ENCODE measurements at regions not wholly inside any gene's neighbourhood (a gene's known extent, or its start where the extent isn't known, plus 50 kb on each side); places are given as distances from the start of the nearest gene placed in this dataset.

DNA sequence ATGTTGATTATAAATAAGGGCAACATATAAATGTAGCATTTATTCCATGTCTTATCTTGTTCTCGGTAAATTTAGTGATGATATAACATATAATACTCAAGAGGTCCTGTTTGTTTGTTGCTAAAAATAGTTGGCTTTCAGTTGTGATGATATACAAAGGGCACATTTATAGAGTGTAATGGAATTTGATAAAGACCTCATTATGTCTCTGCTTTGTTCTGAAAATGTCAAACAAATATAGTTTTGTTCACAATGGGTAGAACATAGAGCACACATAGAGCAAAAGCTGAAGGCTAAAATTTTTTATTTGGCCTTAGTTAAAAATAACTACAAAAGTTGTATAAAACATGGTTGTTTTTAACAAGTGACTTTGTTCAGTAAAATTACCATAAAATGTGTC, 477.1 kb upstream of the SMC2 start:
- TF ChIP-seq, protein P1, sequence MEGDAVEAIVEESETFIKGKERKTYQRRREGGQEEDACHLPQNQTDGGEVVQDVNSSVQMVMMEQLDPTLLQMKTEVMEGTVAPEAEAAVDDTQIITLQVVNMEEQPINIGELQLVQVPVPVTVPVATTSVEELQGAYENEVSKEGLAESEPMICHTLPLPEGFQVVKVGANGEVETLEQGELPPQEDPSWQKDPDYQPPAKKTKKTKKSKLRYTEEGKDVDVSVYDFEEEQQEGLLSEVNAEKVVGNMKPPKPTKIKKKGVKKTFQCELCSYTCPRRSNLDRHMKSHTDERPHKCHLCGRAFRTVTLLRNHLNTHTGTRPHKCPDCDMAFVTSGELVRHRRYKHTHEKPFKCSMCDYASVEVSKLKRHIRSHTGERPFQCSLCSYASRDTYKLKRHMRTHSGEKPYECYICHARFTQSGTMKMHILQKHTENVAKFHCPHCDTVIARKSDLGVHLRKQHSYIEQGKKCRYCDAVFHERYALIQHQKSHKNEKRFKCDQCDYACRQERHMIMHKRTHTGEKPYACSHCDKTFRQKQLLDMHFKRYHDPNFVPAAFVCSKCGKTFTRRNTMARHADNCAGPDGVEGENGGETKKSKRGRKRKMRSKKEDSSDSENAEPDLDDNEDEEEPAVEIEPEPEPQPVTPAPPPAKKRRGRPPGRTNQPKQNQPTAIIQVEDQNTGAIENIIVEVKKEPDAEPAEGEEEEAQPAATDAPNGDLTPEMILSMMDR (IDR thresholded peaks at IDR 0.05; ENCODE audit: unreplicated experiment), result no peak
- Mint-ChIP-seq H3K9me3 (ENCODE audit: unreplicated experiment) (peaks cover 26% of the 10 kb centered on the region), H3K27me3 (ENCODE audit: unreplicated experiment) (no peaks in the 10 kb centered on the region), H3K36me3 (ENCODE audit: low read depth, unreplicated experiment) (no peaks in the 10 kb centered on the region), H3K4me1 (ENCODE audit: unreplicated experiment) (no peaks in the 10 kb centered on the region), H3K27ac (ENCODE audit: unreplicated experiment) (no peak overlapping the region), H3K4me3 (ENCODE audit: unreplicated experiment) (no peak overlapping the region)
- no peak for DNase-seq (ENCODE audit: low spot score)

DNA sequence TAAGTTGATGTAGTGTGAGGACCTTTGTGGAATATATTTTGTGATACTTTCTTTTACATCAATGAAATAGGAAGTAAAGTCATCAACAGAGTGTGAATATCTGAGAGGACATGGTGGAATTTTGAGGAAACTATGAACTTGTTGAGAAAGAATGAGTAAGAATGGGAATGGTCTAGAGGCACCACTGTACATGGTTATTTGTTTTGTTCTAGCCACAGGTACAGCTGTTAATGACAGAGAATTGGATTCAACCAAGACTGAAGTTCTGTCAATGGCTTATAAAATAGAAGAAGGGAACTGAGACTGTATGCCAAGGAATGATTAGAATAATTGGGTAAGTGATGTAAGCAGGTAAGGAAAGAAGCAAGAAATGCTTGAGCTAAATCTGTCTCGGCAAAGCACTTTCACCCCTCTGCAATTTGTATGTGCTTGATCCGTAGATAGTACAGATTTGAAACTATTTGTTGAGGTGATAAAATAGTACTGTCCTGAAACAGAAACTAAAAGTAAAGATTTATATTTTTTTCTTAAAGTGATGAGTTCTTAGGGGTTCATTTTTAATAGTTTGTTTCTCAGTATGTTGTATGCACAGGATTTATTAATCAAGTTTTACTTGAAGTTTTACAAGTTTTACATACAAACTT, 468.8 kb upstream of the SMC2 start:
- H3K9me3 Mint-ChIP-seq (ENCODE audit: unreplicated experiment), result peaks cover 24% of the 10 kb centered on the region
- H3K36me3 Mint-ChIP-seq (ENCODE audit: low read depth, unreplicated experiment), result peaks cover 3% of the 10 kb centered on the region
- H3K27me3 Mint-ChIP-seq (ENCODE audit: unreplicated experiment), result no peaks in the 10 kb centered on the region
- H3K4me3 Mint-ChIP-seq (ENCODE audit: unreplicated experiment), result no peak overlapping the region
- H3K4me1 Mint-ChIP-seq (ENCODE audit: unreplicated experiment), result no peaks in the 10 kb centered on the region
- TF ChIP-seq, protein P1 (IDR thresholded peaks at IDR 0.05; ENCODE audit: unreplicated experiment), result no peak
- no peak overlapping the region for H3K27ac Mint-ChIP-seq (ENCODE audit: unreplicated experiment)
- no peak for DNase-seq (ENCODE audit: low spot score)

DNA sequence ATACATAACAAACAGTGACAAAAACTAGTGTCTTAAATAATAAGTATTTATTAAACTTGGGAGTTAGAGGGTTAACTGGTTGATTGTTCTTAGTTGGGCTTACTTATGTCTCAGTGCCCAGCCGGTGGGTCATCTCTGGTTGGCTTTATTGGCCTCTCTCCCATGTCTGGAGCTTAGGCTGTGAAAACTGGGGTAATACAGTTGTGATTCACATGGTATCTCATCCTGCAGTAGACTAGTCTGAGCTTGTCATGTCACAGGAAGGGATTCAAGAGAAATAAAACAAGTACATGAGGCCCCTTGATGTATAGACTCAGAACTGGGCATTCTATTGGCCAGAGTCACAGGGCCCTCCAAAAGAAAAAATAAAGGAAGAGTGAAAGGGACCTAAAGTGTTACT, 466.4 kb upstream of the SMC2 start:
- Mint-ChIP-seq H3K36me3 (ENCODE audit: low read depth, unreplicated experiment) (peaks cover 3% of the 10 kb centered on the region), H3K4me1 (ENCODE audit: unreplicated experiment) (no peaks in the 10 kb centered on the region), H3K27ac (ENCODE audit: unreplicated experiment) (no peak overlapping the region), H3K9me3 (ENCODE audit: unreplicated experiment) (peaks cover 20% of the 10 kb centered on the region), H3K27me3 (ENCODE audit: unreplicated experiment) (no peaks in the 10 kb centered on the region), H3K4me3 (ENCODE audit: unreplicated experiment) (no peak overlapping the region)
- TF ChIP-seq, protein P1 (IDR thresholded peaks at IDR 0.05; ENCODE audit: unreplicated experiment), result no peak
- DNase-seq (ENCODE audit: low spot score), result no peak

DNA sequence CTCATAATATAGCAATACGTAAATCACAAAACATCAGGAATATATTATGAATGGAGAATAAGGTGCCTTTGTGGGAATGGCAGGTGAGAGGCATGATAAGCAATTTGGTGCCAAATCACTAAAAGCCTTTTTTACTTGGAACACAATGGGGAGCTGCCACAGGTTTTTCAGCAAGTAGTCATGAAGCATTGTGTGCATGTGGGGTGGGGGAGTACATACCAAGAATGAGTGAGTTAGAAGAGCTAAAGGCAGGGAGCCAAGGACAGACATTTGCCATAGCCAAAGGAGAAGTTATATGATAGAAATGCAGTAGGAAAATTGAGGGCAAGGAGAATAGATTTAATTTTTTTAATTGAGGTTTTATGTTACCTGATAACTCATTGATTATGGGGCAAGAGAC, 445.0 kb upstream of the SMC2 start:
- no peak overlapping the region for H3K4me3 Mint-ChIP-seq (ENCODE audit: unreplicated experiment)
- peaks cover 6% of the 10 kb centered on the region for H3K9me3 Mint-ChIP-seq (ENCODE audit: unreplicated experiment)
- H3K27me3 Mint-ChIP-seq (ENCODE audit: unreplicated experiment), result no peaks in the 10 kb centered on the region
- no peaks in the 10 kb centered on the region for H3K4me1 Mint-ChIP-seq (ENCODE audit: unreplicated experiment)
- no peak for DNase-seq (ENCODE audit: low spot score)
- H3K36me3 Mint-ChIP-seq (ENCODE audit: low read depth, unreplicated experiment), result no peaks in the 10 kb centered on the region
- TF ChIP-seq, protein P1 (IDR thresholded peaks at IDR 0.05; ENCODE audit: unreplicated experiment), result no peak
- no peak overlapping the region for H3K27ac Mint-ChIP-seq (ENCODE audit: unreplicated experiment)

DNA sequence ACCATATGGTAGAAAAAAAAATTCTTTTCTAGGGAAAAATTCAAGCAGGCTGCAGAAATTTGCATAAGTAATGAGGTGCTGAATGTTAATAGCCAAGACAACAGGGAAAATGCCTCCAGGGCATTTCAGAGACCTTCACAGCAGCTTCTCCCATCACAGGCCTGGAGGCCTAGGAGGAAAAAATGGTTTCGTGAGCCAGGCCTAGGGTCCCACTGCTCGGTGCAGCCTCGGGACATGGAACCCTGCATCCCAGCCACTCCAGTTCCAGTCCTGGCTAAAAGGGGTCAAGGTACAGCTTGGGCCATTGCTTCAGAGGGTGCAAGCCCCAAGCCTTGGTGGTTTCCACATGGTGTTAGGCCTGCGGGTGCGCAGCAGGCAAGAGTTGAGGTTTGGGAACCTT, 436.0 kb upstream of the SMC2 start:
- H3K27me3 Mint-ChIP-seq (ENCODE audit: unreplicated experiment), result no peaks in the 10 kb centered on the region
- DNase-seq (ENCODE audit: low spot score), result no peak
- TF ChIP-seq, protein P1 (IDR thresholded peaks at IDR 0.05; ENCODE audit: unreplicated experiment), result no peak
- no peaks in the 10 kb centered on the region for H3K4me1 Mint-ChIP-seq (ENCODE audit: unreplicated experiment)
- H3K4me3 Mint-ChIP-seq (ENCODE audit: unreplicated experiment), result no peak overlapping the region
- peaks cover 25% of the 10 kb centered on the region for H3K9me3 Mint-ChIP-seq (ENCODE audit: unreplicated experiment)
- no peaks in the 10 kb centered on the region for H3K36me3 Mint-ChIP-seq (ENCODE audit: low read depth, unreplicated experiment)
- no peak overlapping the region for H3K27ac Mint-ChIP-seq (ENCODE audit: unreplicated experiment)
